ENCODE measurements at regions not wholly inside any gene's neighbourhood (a gene's known extent, or its start where the extent isn't known, plus 50 kb on each side); places are given as distances from the start of the nearest gene placed in this dataset.
"Not testable (repeated sequence)": the region's sequence is repeated elsewhere in the genome, so short reads cannot be mapped to it uniquely, and the experiment has no call there.

DNA sequence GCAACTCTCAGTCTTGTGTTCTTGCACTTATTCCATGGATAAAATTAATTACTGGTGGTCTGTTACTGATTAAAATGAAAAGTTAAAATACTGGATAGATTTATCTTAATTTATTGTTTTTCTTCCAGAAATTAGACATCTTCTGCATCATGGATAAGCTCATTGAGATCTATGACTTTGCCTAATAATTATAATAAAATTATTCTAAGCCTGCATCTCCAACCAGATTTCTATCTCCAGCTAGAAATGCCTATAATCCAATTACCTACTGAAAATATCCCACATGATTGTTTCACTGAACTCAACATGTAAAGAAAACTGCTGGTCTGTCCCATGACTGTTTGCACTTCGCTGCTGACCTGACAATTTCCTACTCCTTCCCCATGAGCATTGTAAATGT lies 88.3 kb upstream of the ACBD5 start:
- DNase-seq (ENCODE audit: low spot score) = no peak
- H3K27me3 ChIP-seq (ENCODE audit: control insufficient read depth in 4 of 4, insufficient read depth in 4 of 4, low read length in 3 of 4) = no peaks in the 10 kb centered on the region
- H3K4me3 ChIP-seq (ENCODE audit: low read depth in 1 of 3, low read length in 3 of 3) = no peak overlapping the region

GRCh38 chr10:27326748-27327147 lies 86.2 kb upstream of the ACBD5 start:
- DNase-seq (ENCODE audit: low spot score); H3K9me3 ChIP-seq (ENCODE audit: control insufficient read depth in 4 of 4, low read length in 3 of 4); H3K4me3 ChIP-seq (ENCODE audit: low read depth in 1 of 3, low read length in 3 of 3); H3K9ac ChIP-seq (ENCODE audit: low read depth in 1 of 2, low read length in 2 of 2); H3K36me3 ChIP-seq (ENCODE audit: control insufficient read depth in 4 of 4, insufficient read depth in 3 of 4, low read depth in 1 of 4, low read length in 3 of 4); H3K27me3 ChIP-seq (ENCODE audit: control insufficient read depth in 4 of 4, insufficient read depth in 4 of 4, low read length in 3 of 4); H3K27ac ChIP-seq (ENCODE audit: low read depth in 1 of 2, low read length in 2 of 2); H3K4me1 ChIP-seq (ENCODE audit: control insufficient read depth in 4 of 4, insufficient read depth in 4 of 4, low read length in 3 of 4): not testable (repeated sequence)
- 81% methylated on average over 5 of the region's 5 CpGs for WGBS

More for the DNA sequence above, 88.3 kb upstream of the ACBD5 start:
- 91% methylated on average over 1 of the region's 1 CpG for WGBS
- Histone ChIP-seq H3K9ac (ENCODE audit: low read depth in 1 of 2, low read length in 2 of 2) (no peak overlapping the region), H3K9me3 (ENCODE audit: control insufficient read depth in 4 of 4, low read length in 3 of 4) (no peaks in the 10 kb centered on the region), H3K4me1 (ENCODE audit: control insufficient read depth in 4 of 4, insufficient read depth in 4 of 4, low read length in 3 of 4) (no peaks in the 10 kb centered on the region), H3K36me3 (ENCODE audit: control insufficient read depth in 4 of 4, insufficient read depth in 3 of 4, low read depth in 1 of 4, low read length in 3 of 4) (no peaks in the 10 kb centered on the region), H3K27ac (ENCODE audit: low read depth in 1 of 2, low read length in 2 of 2) (no peak overlapping the region)
- TF ChIP-seq, protein P1, sequence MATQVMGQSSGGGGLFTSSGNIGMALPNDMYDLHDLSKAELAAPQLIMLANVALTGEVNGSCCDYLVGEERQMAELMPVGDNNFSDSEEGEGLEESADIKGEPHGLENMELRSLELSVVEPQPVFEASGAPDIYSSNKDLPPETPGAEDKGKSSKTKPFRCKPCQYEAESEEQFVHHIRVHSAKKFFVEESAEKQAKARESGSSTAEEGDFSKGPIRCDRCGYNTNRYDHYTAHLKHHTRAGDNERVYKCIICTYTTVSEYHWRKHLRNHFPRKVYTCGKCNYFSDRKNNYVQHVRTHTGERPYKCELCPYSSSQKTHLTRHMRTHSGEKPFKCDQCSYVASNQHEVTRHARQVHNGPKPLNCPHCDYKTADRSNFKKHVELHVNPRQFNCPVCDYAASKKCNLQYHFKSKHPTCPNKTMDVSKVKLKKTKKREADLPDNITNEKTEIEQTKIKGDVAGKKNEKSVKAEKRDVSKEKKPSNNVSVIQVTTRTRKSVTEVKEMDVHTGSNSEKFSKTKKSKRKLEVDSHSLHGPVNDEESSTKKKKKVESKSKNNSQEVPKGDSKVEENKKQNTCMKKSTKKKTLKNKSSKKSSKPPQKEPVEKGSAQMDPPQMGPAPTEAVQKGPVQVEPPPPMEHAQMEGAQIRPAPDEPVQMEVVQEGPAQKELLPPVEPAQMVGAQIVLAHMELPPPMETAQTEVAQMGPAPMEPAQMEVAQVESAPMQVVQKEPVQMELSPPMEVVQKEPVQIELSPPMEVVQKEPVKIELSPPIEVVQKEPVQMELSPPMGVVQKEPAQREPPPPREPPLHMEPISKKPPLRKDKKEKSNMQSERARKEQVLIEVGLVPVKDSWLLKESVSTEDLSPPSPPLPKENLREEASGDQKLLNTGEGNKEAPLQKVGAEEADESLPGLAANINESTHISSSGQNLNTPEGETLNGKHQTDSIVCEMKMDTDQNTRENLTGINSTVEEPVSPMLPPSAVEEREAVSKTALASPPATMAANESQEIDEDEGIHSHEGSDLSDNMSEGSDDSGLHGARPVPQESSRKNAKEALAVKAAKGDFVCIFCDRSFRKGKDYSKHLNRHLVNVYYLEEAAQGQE (IDR thresholded peaks at IDR 0.05) = no peak
- TF ChIP-seq RXRA (IDR thresholded peaks at IDR 0.05) (no peak), YY1 (IDR thresholded peaks at IDR 0.05) (no peak), TAF1 (conservative IDR thresholded peaks at IDR 0.05) (no peak), JUND (IDR thresholded peaks at IDR 0.05) (no peak), HNF4A (conservative IDR thresholded peaks at IDR 0.05) (no peak), FOXA1 (IDR thresholded peaks at IDR 0.05) (no peak), SP1 (IDR thresholded peaks at IDR 0.05) (no peak), NR2F2 (IDR thresholded peaks at IDR 0.05) (no peak)
- TF ChIP-seq, protein P2, sequence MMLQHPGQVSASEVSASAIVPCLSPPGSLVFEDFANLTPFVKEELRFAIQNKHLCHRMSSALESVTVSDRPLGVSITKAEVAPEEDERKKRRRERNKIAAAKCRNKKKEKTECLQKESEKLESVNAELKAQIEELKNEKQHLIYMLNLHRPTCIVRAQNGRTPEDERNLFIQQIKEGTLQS (IDR thresholded peaks at IDR 0.05) = no peak

GRCh38 chr10:27319752-27320431 lies 79.3 kb upstream of the ACBD5 start:
- no peak for DNase-seq (ENCODE audit: low spot score)
- no peaks in the 10 kb centered on the region for H3K27me3 ChIP-seq (ENCODE audit: control insufficient read depth in 4 of 4, insufficient read depth in 4 of 4, low read length in 3 of 4)
- no peaks in the 10 kb centered on the region for H3K36me3 ChIP-seq (ENCODE audit: control insufficient read depth in 4 of 4, insufficient read depth in 3 of 4, low read depth in 1 of 4, low read length in 3 of 4)
- H3K9ac ChIP-seq (ENCODE audit: low read depth in 1 of 2, low read length in 2 of 2) = no peak overlapping the region
- TF ChIP-seq EGR1 (IDR thresholded peaks at IDR 0.05; ENCODE audit: low read depth in 2 of 2) (no peak), TAF1 (conservative IDR thresholded peaks at IDR 0.05) (no peak), GABPA (IDR thresholded peaks at IDR 0.05 in 1 of 2, conservative IDR thresholded peaks at IDR 0.05 in 1 of 2) (no peak), NR2F2 (IDR thresholded peaks at IDR 0.05) (no peak), RXRA (IDR thresholded peaks at IDR 0.05) (no peak), SP1 (IDR thresholded peaks at IDR 0.05) (no peak)
- TF ChIP-seq, protein P1 (IDR thresholded peaks at IDR 0.05) = no peak
- TF ChIP-seq, protein P2 (IDR thresholded peaks at IDR 0.05) = no peak
- TF ChIP-seq, protein P3, sequence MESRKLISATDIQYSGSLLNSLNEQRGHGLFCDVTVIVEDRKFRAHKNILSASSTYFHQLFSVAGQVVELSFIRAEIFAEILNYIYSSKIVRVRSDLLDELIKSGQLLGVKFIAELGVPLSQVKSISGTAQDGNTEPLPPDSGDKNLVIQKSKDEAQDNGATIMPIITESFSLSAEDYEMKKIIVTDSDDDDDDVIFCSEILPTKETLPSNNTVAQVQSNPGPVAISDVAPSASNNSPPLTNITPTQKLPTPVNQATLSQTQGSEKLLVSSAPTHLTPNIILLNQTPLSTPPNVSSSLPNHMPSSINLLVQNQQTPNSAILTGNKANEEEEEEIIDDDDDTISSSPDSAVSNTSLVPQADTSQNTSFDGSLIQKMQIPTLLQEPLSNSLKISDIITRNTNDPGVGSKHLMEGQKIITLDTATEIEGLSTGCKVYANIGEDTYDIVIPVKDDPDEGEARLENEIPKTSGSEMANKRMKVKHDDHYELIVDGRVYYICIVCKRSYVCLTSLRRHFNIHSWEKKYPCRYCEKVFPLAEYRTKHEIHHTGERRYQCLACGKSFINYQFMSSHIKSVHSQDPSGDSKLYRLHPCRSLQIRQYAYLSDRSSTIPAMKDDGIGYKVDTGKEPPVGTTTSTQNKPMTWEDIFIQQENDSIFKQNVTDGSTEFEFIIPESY (IDR thresholded peaks at IDR 0.05) = no peak
- H3K27ac ChIP-seq (ENCODE audit: low read depth in 1 of 2, low read length in 2 of 2) = peak overlapping the region; percentile 31 to 61
- WGBS = 15% methylated on average over 44 of the region's 44 CpGs
- H3K9me3 ChIP-seq (ENCODE audit: control insufficient read depth in 4 of 4, low read length in 3 of 4) = no peaks in the 10 kb centered on the region
- peak overlapping the region; percentile 37 to 59 (median 49) for H3K4me3 ChIP-seq (ENCODE audit: low read depth in 1 of 3, low read length in 3 of 3)
- peaks cover 0 to 5% (median 1%) of the 10 kb centered on the region in 4 donors for H3K4me1 ChIP-seq (ENCODE audit: control insufficient read depth in 4 of 4, insufficient read depth in 4 of 4, low read length in 3 of 4)

DNA sequence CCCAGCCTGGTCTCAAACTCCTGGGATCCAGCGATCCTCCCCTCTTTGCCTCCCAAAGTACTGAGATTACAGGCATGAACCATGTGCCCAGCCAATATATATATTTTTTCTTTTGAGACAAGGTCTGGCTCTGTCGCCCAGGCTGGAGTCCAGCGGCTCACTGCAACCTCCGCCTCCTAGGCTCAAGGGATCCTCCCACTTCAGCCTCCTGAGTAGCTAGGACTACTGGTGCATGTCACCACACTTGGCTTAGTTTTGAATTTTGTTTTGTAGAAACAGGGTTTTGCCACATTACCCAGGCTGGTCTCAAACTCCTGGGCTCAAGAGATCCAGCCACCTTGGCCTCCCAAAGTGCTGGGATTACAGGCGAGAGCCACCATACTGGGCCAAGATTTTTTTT lies 78.5 kb upstream of the ACBD5 start:
- DNase-seq (ENCODE audit: low spot score); H3K27ac ChIP-seq (ENCODE audit: low read depth in 1 of 2, low read length in 2 of 2); H3K36me3 ChIP-seq (ENCODE audit: control insufficient read depth in 4 of 4, insufficient read depth in 3 of 4, low read depth in 1 of 4, low read length in 3 of 4); H3K9me3 ChIP-seq (ENCODE audit: control insufficient read depth in 4 of 4, low read length in 3 of 4); H3K4me1 ChIP-seq (ENCODE audit: control insufficient read depth in 4 of 4, insufficient read depth in 4 of 4, low read length in 3 of 4); H3K9ac ChIP-seq (ENCODE audit: low read depth in 1 of 2, low read length in 2 of 2); H3K27me3 ChIP-seq (ENCODE audit: control insufficient read depth in 4 of 4, insufficient read depth in 4 of 4, low read length in 3 of 4); H3K4me3 ChIP-seq (ENCODE audit: low read depth in 1 of 3, low read length in 3 of 3): not testable (repeated sequence)
- WGBS = 90% methylated on average over 5 of the region's 5 CpGs

Measured in liver (tissue), 7 donors.